ENCODE measurements at regions not wholly inside any gene's neighbourhood (a gene's known extent, or its start where the extent isn't known, plus 50 kb on each side); places are given as distances from the start of the nearest gene placed in this dataset.

GRCh38 chr12:125467363-125467762, 402.1 kb downstream of the AACS start:
- no peak overlapping the region for H3K4me3 ChIP-seq (ENCODE audit: low read depth, low read length, poor library complexity, severe bottlenecking)
- H3K36me3 ChIP-seq (ENCODE audit: insufficient read depth, low read length), result no peaks in the 10 kb centered on the region
- H3K4me2 ChIP-seq (ENCODE audit: low read length), result no peak overlapping the region
- H4K20me1 ChIP-seq (ENCODE audit: insufficient read depth, low read length), result no peaks in the 10 kb centered on the region
- TF ChIP-seq EZH2 (IDR thresholded peaks at IDR 0.05; ENCODE audit: borderline replicate concordance, low read length), result no peak
- TF ChIP-seq CTCF (IDR thresholded peaks at IDR 0.05; ENCODE audit: low read length), result no peak
- no peaks in the 10 kb centered on the region for H3F3A ChIP-seq (ENCODE audit: insufficient read depth, low read length)
- H3K9ac ChIP-seq (ENCODE audit: low read length), result no peak overlapping the region
- H3K9me3 ChIP-seq (ENCODE audit: low read length), result no peaks in the 10 kb centered on the region
- H3K27ac ChIP-seq (ENCODE audit: low read depth, low read length, poor library complexity, severe bottlenecking), result no peak overlapping the region
- no peak overlapping the region for H2AFZ ChIP-seq (ENCODE audit: low read length)
- no peaks in the 10 kb centered on the region for H3K27me3 ChIP-seq (ENCODE audit: insufficient read depth, low read length)
- no peaks in the 10 kb centered on the region for H3K9me2 ChIP-seq (ENCODE audit: low read depth, low read length)
- no peaks in the 10 kb centered on the region for H3K79me2 ChIP-seq (ENCODE audit: insufficient read depth, low read length)
- no peaks in the 10 kb centered on the region for H3K4me1 ChIP-seq (ENCODE audit: insufficient read depth, low read length, severe bottlenecking)

- no peaks in the 10 kb centered on the region for H3F3A ChIP-seq (ENCODE audit: insufficient read depth, low read length)
- no peak for TF ChIP-seq EZH2 (IDR thresholded peaks at IDR 0.05; ENCODE audit: borderline replicate concordance, low read length)
- TF ChIP-seq CTCF (IDR thresholded peaks at IDR 0.05; ENCODE audit: low read length), result no peak
- no peaks in the 10 kb centered on the region for H3K36me3 ChIP-seq (ENCODE audit: insufficient read depth, low read length)
- no peaks in the 10 kb centered on the region for H4K20me1 ChIP-seq (ENCODE audit: insufficient read depth, low read length)
- H3K4me3 ChIP-seq (ENCODE audit: low read depth, low read length, poor library complexity, severe bottlenecking), result no peak overlapping the region
- no peaks in the 10 kb centered on the region for H3K27me3 ChIP-seq (ENCODE audit: insufficient read depth, low read length)
- H3K9ac ChIP-seq (ENCODE audit: low read length), result no peak overlapping the region
- no peaks in the 10 kb centered on the region for H3K79me2 ChIP-seq (ENCODE audit: insufficient read depth, low read length)
- H3K9me2 ChIP-seq (ENCODE audit: low read depth, low read length), result no peaks in the 10 kb centered on the region
- no peak overlapping the region for H3K27ac ChIP-seq (ENCODE audit: low read depth, low read length, poor library complexity, severe bottlenecking)
- no peak overlapping the region for H2AFZ ChIP-seq (ENCODE audit: low read length)
- no peak overlapping the region for H3K4me2 ChIP-seq (ENCODE audit: low read length)
- H3K4me1 ChIP-seq (ENCODE audit: insufficient read depth, low read length, severe bottlenecking), result no peaks in the 10 kb centered on the region
- H3K9me3 ChIP-seq (ENCODE audit: low read length), result no peaks in the 10 kb centered on the region
Observed at GRCh38 chr12:125469683-125470082, 404.4 kb downstream of the AACS start.

- H3K79me2 ChIP-seq (ENCODE audit: insufficient read depth, low read length), result no peaks in the 10 kb centered on the region
- TF ChIP-seq CTCF (IDR thresholded peaks at IDR 0.05; ENCODE audit: low read length) (no peak), EZH2 (IDR thresholded peaks at IDR 0.05; ENCODE audit: borderline replicate concordance, low read length) (no peak)
Observed at GRCh38 chr12:125470838-125471783, 405.9 kb downstream of the AACS start.

More at GRCh38 chr12:125470838-125471783, 405.9 kb downstream of the AACS start:
- H3K9me2 ChIP-seq (ENCODE audit: low read depth, low read length), result no peaks in the 10 kb centered on the region
- H3K27me3 ChIP-seq (ENCODE audit: insufficient read depth, low read length), result no peaks in the 10 kb centered on the region
- H3K9me3 ChIP-seq (ENCODE audit: low read length), result no peaks in the 10 kb centered on the region
- H2AFZ ChIP-seq (ENCODE audit: low read length), result no peak overlapping the region
- no peaks in the 10 kb centered on the region for H3K4me1 ChIP-seq (ENCODE audit: insufficient read depth, low read length, severe bottlenecking)
- H3K4me2 ChIP-seq (ENCODE audit: low read length), result no peak overlapping the region
- H3K36me3 ChIP-seq (ENCODE audit: insufficient read depth, low read length), result no peaks in the 10 kb centered on the region
- no peaks in the 10 kb centered on the region for H3F3A ChIP-seq (ENCODE audit: insufficient read depth, low read length)
- H3K4me3 ChIP-seq (ENCODE audit: low read depth, low read length, poor library complexity, severe bottlenecking), result no peak overlapping the region
- no peak overlapping the region for H3K27ac ChIP-seq (ENCODE audit: low read depth, low read length, poor library complexity, severe bottlenecking)
- no peaks in the 10 kb centered on the region for H4K20me1 ChIP-seq (ENCODE audit: insufficient read depth, low read length)
- H3K9ac ChIP-seq (ENCODE audit: low read length), result no peak overlapping the region
